SK-N-SH treated with all-trans-retinoic acid at 6 μM for 48 hours (cell line): ENCODE measurements at regions not wholly inside any gene's neighbourhood (a gene's known extent, or its start where the extent isn't known, plus 50 kb on each side); places are given as distances from the start of the nearest gene placed in this dataset.

Experiments used
- BACH2 ChIP-seq: fragments of 250-450 bp; sonication (Bioruptor Pico); IDR thresholded peaks from 2 replicates; pipeline ENCODE4 v1.9.0; 2021; ENCODE audit warnings: mild to moderate bottlenecking, borderline replicate concordance
- CREB5 ChIP-seq: fragments of 250-450 bp; sonication (Bioruptor Pico); IDR thresholded peaks from 2 replicates; pipeline ENCODE4 v1.5.1; 2020; ENCODE audit warnings: low read depth, mild to moderate bottlenecking, moderate library complexity
- CSDC2 ChIP-seq: fragments of 250-450 bp; sonication (Bioruptor Pico); IDR thresholded peaks from 2 replicates; pipeline ENCODE4 v1.5.0; 2020; ENCODE audit warnings: mild to moderate bottlenecking, moderate library complexity
- ESRRG ChIP-seq: fragments of 250-450 bp; sonication (Bioruptor Pico); IDR thresholded peaks from 2 replicates; pipeline ENCODE4 v1.6.1; 2021; ENCODE audit warnings: mild to moderate bottlenecking
- PATZ1 ChIP-seq: fragments of 250-450 bp; sonication (Bioruptor Pico); IDR thresholded peaks from 2 replicates; pipeline ENCODE4 v1.8.0; 2020; ENCODE audit warnings: mild to moderate bottlenecking, moderate library complexity, borderline replicate concordance
- PPARA ChIP-seq: fragments of 250-450 bp; sonication (Bioruptor Pico); IDR thresholded peaks from 2 replicates; pipeline ENCODE4 v1.5.0; 2020; ENCODE audit warnings: mild to moderate bottlenecking, borderline replicate concordance
- RARB ChIP-seq: fragments of 250-450 bp; sonication (Bioruptor Pico); IDR thresholded peaks from 2 replicates; pipeline ENCODE4 v1.8.0; 2021; ENCODE audit warnings: mild to moderate bottlenecking, moderate library complexity
- TCF4 ChIP-seq: fragments of 250-450 bp; sonication (Bioruptor Pico); IDR thresholded peaks from 2 replicates; pipeline ENCODE4 v1.8.0; 2021; ENCODE audit warnings: mild to moderate bottlenecking, moderate library complexity, borderline replicate concordance
- TOX ChIP-seq: fragments of 250-450 bp; sonication (Bioruptor Pico); IDR thresholded peaks from 2 replicates; pipeline ENCODE4 v1.8.0; 2021; ENCODE audit warnings: mild to moderate bottlenecking, moderate library complexity, borderline replicate concordance
- ZFP3 ChIP-seq: fragments of 250-450 bp; sonication (Bioruptor Pico); IDR thresholded peaks from 2 replicates; pipeline ENCODE4 v1.5.0; 2020; ENCODE audit warnings: mild to moderate bottlenecking, moderate library complexity
- ZNF70 ChIP-seq: fragments of 450-650 bp; formaldehyde crosslinking; IDR thresholded peaks from 2 replicates; pipeline ENCODE4 v1.5.0; 2020; ENCODE audit warnings: mild to moderate bottlenecking, moderate library complexity

GRCh38 chr13:100822871-100823443, 148.4 kb upstream of the TMTC4 start:
- TF ChIP-seq CREB5, result no peak
- TF ChIP-seq RARB (CRISPR knock-in tag), result no peak
- no peak for TF ChIP-seq ZNF70 (CRISPR knock-in tag)
- no peak for TF ChIP-seq BACH2
- no peak for TF ChIP-seq TOX (CRISPR knock-in tag)
- TF ChIP-seq PPARA, result no peak
- TF ChIP-seq PATZ1 (CRISPR knock-in tag), result no peak
- TF ChIP-seq ESRRG, result no peak
- TF ChIP-seq TCF4, result no peak
- TF ChIP-seq ZFP3 (CRISPR knock-in tag), result no peak
- no peak for TF ChIP-seq CSDC2 (CRISPR knock-in tag)
